SK-N-SH (cell line): ENCODE measurements at regions not wholly inside any gene's neighbourhood (a gene's known extent, or its start where the extent isn't known, plus 50 kb on each side); places are given as distances from the start of the nearest gene placed in this dataset.

ENCODE experiments used
- EP300 ChIP-seq, 2 experiments: IDR thresholded peaks; 2 replicates each; pipeline versions ENCODE4 v1.4.0 to v1.6.1; 2012; ENCODE audit warnings: borderline replicate concordance in 1 of 2, low read depth in 1 of 2, low read length in 1 of 2
- EZH2phosphoT487 ChIP-seq: fragments of 200-600 bp; sonication (generic); IDR thresholded peaks from 2 replicates; pipeline ENCODE4 v1.6.1; 2017; ENCODE audit warnings: low read depth, mixed run types, mild to moderate bottlenecking, antibody characterized with exemption, moderate library complexity, borderline replicate concordance
- FOXM1 ChIP-seq: IDR thresholded peaks from 2 replicates; pipeline ENCODE4 v1.4.0; 2012; ENCODE audit warnings: low read depth, mild to moderate bottlenecking
- POLR2AphosphoS5 ChIP-seq: IDR thresholded peaks from 2 replicates; pipeline ENCODE4 v1.6.1; 2012; ENCODE audit warnings: low read depth, low read length
- RAD21 ChIP-seq: IDR thresholded peaks from 2 replicates; pipeline ENCODE4 v1.6.1; 2012; ENCODE audit warnings: mild to moderate bottlenecking, low read length
- SMC3 ChIP-seq: IDR thresholded peaks from 2 replicates; pipeline ENCODE4 v1.6.1; 2012; ENCODE audit warnings: low read depth, low read length, improper control_type of control experiment
- TAF1 ChIP-seq: IDR thresholded peaks from 2 replicates; pipeline ENCODE4 v1.6.1; 2012; ENCODE audit warnings: low read depth, mild to moderate bottlenecking, low read length, moderate library complexity, borderline replicate concordance
- TEAD4 ChIP-seq: IDR thresholded peaks from 2 replicates; pipeline ENCODE4 v1.4.0; 2012; ENCODE audit warnings: mild to moderate bottlenecking, borderline replicate concordance; ENCODE audit not compliant: insufficient read depth
- TF ChIP-seq, protein P1 (sequence below): fragments of 200-600 bp; sonication (generic); IDR thresholded peaks from 2 replicates; pipeline ENCODE4 v1.6.1; 2017; ENCODE audit warnings: antibody characterized with exemption, mild to moderate bottlenecking, moderate library complexity
- TF ChIP-seq, protein P2 (sequence below): IDR thresholded peaks from 2 replicates; pipeline ENCODE4 v1.4.0; 2012; ENCODE audit warnings: low read depth, borderline replicate concordance
- TF ChIP-seq, protein P3 (sequence below): IDR thresholded peaks from 2 replicates; pipeline ENCODE4 v1.6.1; 2012; ENCODE audit warnings: mild to moderate bottlenecking, low read depth, low read length, moderate library complexity
- TF ChIP-seq, protein P4 (sequence below): IDR thresholded peaks from 2 replicates; pipeline ENCODE4 v1.4.0; 2012; ENCODE audit warnings: low read depth

DNA sequence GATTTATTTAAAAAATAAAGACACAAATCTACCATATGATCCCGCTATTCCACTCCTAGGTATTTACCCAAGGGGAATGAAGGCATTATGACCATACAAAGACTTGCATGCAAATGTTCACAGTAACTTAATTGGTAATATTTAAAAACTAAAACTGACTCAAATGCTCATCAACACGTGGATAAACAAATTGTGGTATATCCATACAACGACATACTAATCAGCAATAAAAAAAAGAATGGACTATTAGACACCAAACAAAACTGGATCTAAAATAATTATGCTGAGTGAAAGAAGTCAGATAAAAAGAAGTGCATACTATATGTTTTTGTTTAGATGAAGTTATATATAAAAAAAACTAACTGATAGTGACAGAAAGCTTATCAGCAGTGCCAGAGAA is 428.3 kb downstream of the ZEB2 start:
- TF ChIP-seq EP300 (IDR thresholded peaks at IDR 0.05; ENCODE audit: borderline replicate concordance in 1 of 2, low read depth in 1 of 2, low read length in 1 of 2) (no peak), POLR2AphosphoS5 (no peak), FOXM1 (no peak), EZH2phosphoT487 (no peak), TAF1 (no peak), SMC3 (no peak), TEAD4 (no peak), RAD21 (no peak)
- TF ChIP-seq, protein P1, sequence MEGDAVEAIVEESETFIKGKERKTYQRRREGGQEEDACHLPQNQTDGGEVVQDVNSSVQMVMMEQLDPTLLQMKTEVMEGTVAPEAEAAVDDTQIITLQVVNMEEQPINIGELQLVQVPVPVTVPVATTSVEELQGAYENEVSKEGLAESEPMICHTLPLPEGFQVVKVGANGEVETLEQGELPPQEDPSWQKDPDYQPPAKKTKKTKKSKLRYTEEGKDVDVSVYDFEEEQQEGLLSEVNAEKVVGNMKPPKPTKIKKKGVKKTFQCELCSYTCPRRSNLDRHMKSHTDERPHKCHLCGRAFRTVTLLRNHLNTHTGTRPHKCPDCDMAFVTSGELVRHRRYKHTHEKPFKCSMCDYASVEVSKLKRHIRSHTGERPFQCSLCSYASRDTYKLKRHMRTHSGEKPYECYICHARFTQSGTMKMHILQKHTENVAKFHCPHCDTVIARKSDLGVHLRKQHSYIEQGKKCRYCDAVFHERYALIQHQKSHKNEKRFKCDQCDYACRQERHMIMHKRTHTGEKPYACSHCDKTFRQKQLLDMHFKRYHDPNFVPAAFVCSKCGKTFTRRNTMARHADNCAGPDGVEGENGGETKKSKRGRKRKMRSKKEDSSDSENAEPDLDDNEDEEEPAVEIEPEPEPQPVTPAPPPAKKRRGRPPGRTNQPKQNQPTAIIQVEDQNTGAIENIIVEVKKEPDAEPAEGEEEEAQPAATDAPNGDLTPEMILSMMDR: no peak
- TF ChIP-seq, protein P2, sequence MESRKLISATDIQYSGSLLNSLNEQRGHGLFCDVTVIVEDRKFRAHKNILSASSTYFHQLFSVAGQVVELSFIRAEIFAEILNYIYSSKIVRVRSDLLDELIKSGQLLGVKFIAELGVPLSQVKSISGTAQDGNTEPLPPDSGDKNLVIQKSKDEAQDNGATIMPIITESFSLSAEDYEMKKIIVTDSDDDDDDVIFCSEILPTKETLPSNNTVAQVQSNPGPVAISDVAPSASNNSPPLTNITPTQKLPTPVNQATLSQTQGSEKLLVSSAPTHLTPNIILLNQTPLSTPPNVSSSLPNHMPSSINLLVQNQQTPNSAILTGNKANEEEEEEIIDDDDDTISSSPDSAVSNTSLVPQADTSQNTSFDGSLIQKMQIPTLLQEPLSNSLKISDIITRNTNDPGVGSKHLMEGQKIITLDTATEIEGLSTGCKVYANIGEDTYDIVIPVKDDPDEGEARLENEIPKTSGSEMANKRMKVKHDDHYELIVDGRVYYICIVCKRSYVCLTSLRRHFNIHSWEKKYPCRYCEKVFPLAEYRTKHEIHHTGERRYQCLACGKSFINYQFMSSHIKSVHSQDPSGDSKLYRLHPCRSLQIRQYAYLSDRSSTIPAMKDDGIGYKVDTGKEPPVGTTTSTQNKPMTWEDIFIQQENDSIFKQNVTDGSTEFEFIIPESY: no peak
- TF ChIP-seq, protein P3, sequence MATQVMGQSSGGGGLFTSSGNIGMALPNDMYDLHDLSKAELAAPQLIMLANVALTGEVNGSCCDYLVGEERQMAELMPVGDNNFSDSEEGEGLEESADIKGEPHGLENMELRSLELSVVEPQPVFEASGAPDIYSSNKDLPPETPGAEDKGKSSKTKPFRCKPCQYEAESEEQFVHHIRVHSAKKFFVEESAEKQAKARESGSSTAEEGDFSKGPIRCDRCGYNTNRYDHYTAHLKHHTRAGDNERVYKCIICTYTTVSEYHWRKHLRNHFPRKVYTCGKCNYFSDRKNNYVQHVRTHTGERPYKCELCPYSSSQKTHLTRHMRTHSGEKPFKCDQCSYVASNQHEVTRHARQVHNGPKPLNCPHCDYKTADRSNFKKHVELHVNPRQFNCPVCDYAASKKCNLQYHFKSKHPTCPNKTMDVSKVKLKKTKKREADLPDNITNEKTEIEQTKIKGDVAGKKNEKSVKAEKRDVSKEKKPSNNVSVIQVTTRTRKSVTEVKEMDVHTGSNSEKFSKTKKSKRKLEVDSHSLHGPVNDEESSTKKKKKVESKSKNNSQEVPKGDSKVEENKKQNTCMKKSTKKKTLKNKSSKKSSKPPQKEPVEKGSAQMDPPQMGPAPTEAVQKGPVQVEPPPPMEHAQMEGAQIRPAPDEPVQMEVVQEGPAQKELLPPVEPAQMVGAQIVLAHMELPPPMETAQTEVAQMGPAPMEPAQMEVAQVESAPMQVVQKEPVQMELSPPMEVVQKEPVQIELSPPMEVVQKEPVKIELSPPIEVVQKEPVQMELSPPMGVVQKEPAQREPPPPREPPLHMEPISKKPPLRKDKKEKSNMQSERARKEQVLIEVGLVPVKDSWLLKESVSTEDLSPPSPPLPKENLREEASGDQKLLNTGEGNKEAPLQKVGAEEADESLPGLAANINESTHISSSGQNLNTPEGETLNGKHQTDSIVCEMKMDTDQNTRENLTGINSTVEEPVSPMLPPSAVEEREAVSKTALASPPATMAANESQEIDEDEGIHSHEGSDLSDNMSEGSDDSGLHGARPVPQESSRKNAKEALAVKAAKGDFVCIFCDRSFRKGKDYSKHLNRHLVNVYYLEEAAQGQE: no peak
- TF ChIP-seq, protein P4, sequence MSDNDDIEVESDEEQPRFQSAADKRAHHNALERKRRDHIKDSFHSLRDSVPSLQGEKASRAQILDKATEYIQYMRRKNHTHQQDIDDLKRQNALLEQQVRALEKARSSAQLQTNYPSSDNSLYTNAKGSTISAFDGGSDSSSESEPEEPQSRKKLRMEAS: no peak
